Fibroblast of villous mesenchyme (primary cell): ENCODE measurements at regions not wholly inside any gene's neighbourhood (a gene's known extent, or its start where the extent isn't known, plus 50 kb on each side); places are given as distances from the start of the nearest gene placed in this dataset.

Source experiments
- DNase-seq: peaks from one replicate; pipeline ENCODE4 v3.0.0-alpha.2; 2010; ENCODE audit warnings: low read depth
- H3K4me3 ChIP-seq: 2 replicates; pipeline ENCODE4 v1.5.1; 2011; ENCODE audit warnings: low read depth, mild to moderate bottlenecking, low read length
- CTCF ChIP-seq: IDR thresholded peaks from 2 replicates; pipeline ENCODE4 v1.5.1; 2012; ENCODE audit warnings: low read depth, mild to moderate bottlenecking, low read length; ENCODE audit not compliant: insufficient read depth

- no peak for TF ChIP-seq CTCF
- no peak for DNase-seq
- no peak overlapping the region for H3K4me3 ChIP-seq
Measured at GRCh38 chr5:164071671-164072070, 566.3 kb downstream of the MAT2B start.

- no peak for TF ChIP-seq CTCF
- DNase-seq, result no peak
Measured at GRCh38 chr5:164073081-164073480, 567.7 kb downstream of the MAT2B start.

GRCh38 chr5:164076556-164076955 is 571.1 kb downstream of the MAT2B start:
- TF ChIP-seq CTCF, result no peak
- no peak for DNase-seq
- H3K4me3 ChIP-seq, result no peak overlapping the region

More at GRCh38 chr5:164073081-164073480, 567.7 kb downstream of the MAT2B start:
- no peak overlapping the region for H3K4me3 ChIP-seq

GRCh38 chr5:164090358-164090757 is 584.9 kb downstream of the MAT2B start:
- H3K4me3 ChIP-seq, result no peak overlapping the region
- no peak for TF ChIP-seq CTCF
- DNase-seq, result no peak

- DNase-seq, result no peak
- TF ChIP-seq CTCF, result no peak
- H3K4me3 ChIP-seq, result no peak overlapping the region
Measured at GRCh38 chr5:164091836-164092235, 586.4 kb downstream of the MAT2B start.

GRCh38 chr5:164094291-164094690 is 588.9 kb downstream of the MAT2B start:
- no peak overlapping the region for H3K4me3 ChIP-seq
- DNase-seq, result no peak
- no peak for TF ChIP-seq CTCF

- no peak for TF ChIP-seq CTCF
- H3K4me3 ChIP-seq, result no peak overlapping the region
- DNase-seq, result no peak
Measured at GRCh38 chr5:164097749-164098148, 592.3 kb downstream of the MAT2B start.
